Peyer's patch (tissue), 4 donors: ENCODE measurements at regions not wholly inside any gene's neighbourhood (a gene's known extent, or its start where the extent isn't known, plus 50 kb on each side); places are given as distances from the start of the nearest gene placed in this dataset.

ENCODE experiments used
- POLR2A ChIP-seq, 2 donors: fragments of 450-650 bp; IDR thresholded peaks; one replicate each; pipeline ENCODE4 v1.5.1; 2017; ENCODE audit warnings: antibody characterized with exemption in 2 of 2, mild to moderate bottlenecking in 2 of 2, moderate library complexity in 2 of 2
- TF ChIP-seq, protein P1 (sequence below), 6 experiments: fragments of 450-650 bp in 4 of 6; fragments of 200-600 bp in 2 of 6; sonication (generic) in 1 of 6; IDR thresholded peaks; one replicate each; pipeline ENCODE4 v1.5.1; 2017 to 2019; ENCODE audit warnings: antibody characterized with exemption in 6 of 6, mild to moderate bottlenecking in 3 of 6, moderate library complexity in 1 of 6

DNA sequence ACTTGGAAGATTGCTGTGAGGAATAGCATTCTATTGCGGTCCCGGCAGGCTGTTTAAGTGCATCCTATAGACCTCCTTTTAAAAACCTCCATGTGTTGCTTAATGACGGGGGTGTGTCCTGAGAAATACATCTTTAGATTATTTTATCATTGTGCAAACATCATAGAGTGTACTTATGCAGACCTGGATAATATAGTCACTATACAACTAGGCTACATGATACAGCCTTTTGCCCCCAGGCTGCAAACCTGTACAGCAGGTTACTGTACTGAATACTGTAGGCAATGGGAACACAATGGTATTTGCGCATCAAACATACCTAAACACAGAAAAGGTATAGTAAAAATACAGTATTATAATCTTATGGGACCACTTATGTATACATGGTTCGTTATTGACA lies 175.6 kb downstream of the RNF144B start:
- TF ChIP-seq, protein P1, sequence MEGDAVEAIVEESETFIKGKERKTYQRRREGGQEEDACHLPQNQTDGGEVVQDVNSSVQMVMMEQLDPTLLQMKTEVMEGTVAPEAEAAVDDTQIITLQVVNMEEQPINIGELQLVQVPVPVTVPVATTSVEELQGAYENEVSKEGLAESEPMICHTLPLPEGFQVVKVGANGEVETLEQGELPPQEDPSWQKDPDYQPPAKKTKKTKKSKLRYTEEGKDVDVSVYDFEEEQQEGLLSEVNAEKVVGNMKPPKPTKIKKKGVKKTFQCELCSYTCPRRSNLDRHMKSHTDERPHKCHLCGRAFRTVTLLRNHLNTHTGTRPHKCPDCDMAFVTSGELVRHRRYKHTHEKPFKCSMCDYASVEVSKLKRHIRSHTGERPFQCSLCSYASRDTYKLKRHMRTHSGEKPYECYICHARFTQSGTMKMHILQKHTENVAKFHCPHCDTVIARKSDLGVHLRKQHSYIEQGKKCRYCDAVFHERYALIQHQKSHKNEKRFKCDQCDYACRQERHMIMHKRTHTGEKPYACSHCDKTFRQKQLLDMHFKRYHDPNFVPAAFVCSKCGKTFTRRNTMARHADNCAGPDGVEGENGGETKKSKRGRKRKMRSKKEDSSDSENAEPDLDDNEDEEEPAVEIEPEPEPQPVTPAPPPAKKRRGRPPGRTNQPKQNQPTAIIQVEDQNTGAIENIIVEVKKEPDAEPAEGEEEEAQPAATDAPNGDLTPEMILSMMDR (IDR thresholded peaks at IDR 0.05), result no peak
- TF ChIP-seq POLR2A (IDR thresholded peaks at IDR 0.05), result no peak
